ENCODE measurements at regions not wholly inside any gene's neighbourhood (a gene's known extent, or its start where the extent isn't known, plus 50 kb on each side); places are given as distances from the start of the nearest gene placed in this dataset.

GRCh38 chr2:134191835-134192234 is 62.0 kb upstream of the MGAT5 start:
- no peak for TF ChIP-seq EZH2 (IDR thresholded peaks at IDR 0.05; ENCODE audit: borderline replicate concordance, insufficient read depth, low read length, poor library complexity, severe bottlenecking)
- no peak for TF ChIP-seq CTCF (IDR thresholded peaks at IDR 0.05; ENCODE audit: poor library complexity, severe bottlenecking)
- TF ChIP-seq REST (IDR thresholded peaks at IDR 0.05; ENCODE audit: borderline replicate concordance): no peak
- no peak for TF ChIP-seq TAF1 (IDR thresholded peaks at IDR 0.05; ENCODE audit: low read depth)
- TF ChIP-seq MXI1 (conservative IDR thresholded peaks at IDR 0.05; ENCODE audit: poor library complexity, severe bottlenecking): no peak
- TF ChIP-seq POLR2AphosphoS5 (IDR thresholded peaks at IDR 0.05): no peak
